CD8-positive, alpha-beta memory T cell (primary cell): ENCODE measurements at regions not wholly inside any gene's neighbourhood (a gene's known extent, or its start where the extent isn't known, plus 50 kb on each side); places are given as distances from the start of the nearest gene placed in this dataset.

Experiments
- CTCF ChIA-PET: fragments of 350-600 bp; sonication (Branson Sonifier 250); formaldehyde crosslinking; loops from one replicate; lab custom pipeline; 2021; ENCODE audit warnings: antibody characterized with exemption; lab: Charles Lee
- POLR2A ChIA-PET: fragments of 350-600 bp; sonication (Branson Sonifier 250); formaldehyde crosslinking; loops from one replicate; lab custom pipeline; 2021; ENCODE audit warnings: antibody characterized with exemption; lab: Charles Lee
- DNase-seq, 5 donors: peaks; one replicate each; pipeline versions ENCODE4 v3.0.0 to v3.0.0-alpha.2; 2020 to 2022; ENCODE audit warnings: mixed read lengths in 1 of 5
- H3K27ac ChIP-seq: one replicate; pipeline ENCODE4 v1.7.0; 2013; ENCODE audit warnings: low read depth, mild to moderate bottlenecking, low read length, moderate library complexity
- H3K27me3 ChIP-seq: 2 replicates; pipeline ENCODE4 v1.7.0; 2013; ENCODE audit warnings: low read length, mild to moderate bottlenecking; ENCODE audit not compliant: insufficient read depth, poor library complexity, severe bottlenecking
- H3K36me3 ChIP-seq: 2 replicates; pipeline ENCODE4 v1.7.0; 2013; ENCODE audit warnings: mild to moderate bottlenecking, low read length, moderate library complexity; ENCODE audit not compliant: insufficient read depth
- H3K4me1 ChIP-seq: 2 replicates; pipeline ENCODE4 v1.7.0; 2013; ENCODE audit warnings: mild to moderate bottlenecking, low read length, moderate library complexity; ENCODE audit not compliant: insufficient read depth
- H3K4me3 ChIP-seq: 2 replicates; pipeline ENCODE4 v1.7.0; 2013; ENCODE audit warnings: mild to moderate bottlenecking, low read length
- H3K9me3 ChIP-seq: 2 replicates; pipeline ENCODE4 v1.7.0; 2013; ENCODE audit warnings: mild to moderate bottlenecking, low read length
- H3K27ac Mint-ChIP-seq, 8 donors: one replicate each; pipeline ENCODE4 v1.8.0; 2020 to 2021; ENCODE audit warnings: mixed read lengths in 8 of 8, mild to moderate bottlenecking in 6 of 8, inconsistent platforms in 3 of 8, moderate library complexity in 3 of 8
- H3K27me3 Mint-ChIP-seq, 2 donors: one replicate each; pipeline ENCODE4 v1.8.0; 2020 to 2021; ENCODE audit warnings: mixed read lengths in 2 of 2, mild to moderate bottlenecking in 1 of 2, moderate library complexity in 1 of 2
- H3K36me3 Mint-ChIP-seq, 3 donors: one replicate each; pipeline ENCODE4 v1.8.0; 2020 to 2021; ENCODE audit warnings: mixed read lengths in 3 of 3, inconsistent platforms in 1 of 3, mild to moderate bottlenecking in 1 of 3
- H3K4me1 Mint-ChIP-seq, 3 donors: one replicate each; pipeline ENCODE4 v1.8.0; 2020 to 2021; ENCODE audit warnings: mixed read lengths in 3 of 3, inconsistent platforms in 1 of 3, mild to moderate bottlenecking in 1 of 3
- H3K4me3 Mint-ChIP-seq, 7 donors: one replicate each; pipeline ENCODE4 v1.8.0; 2020 to 2021; ENCODE audit warnings: mixed read lengths in 7 of 7, mild to moderate bottlenecking in 6 of 7, moderate library complexity in 4 of 7, inconsistent platforms in 2 of 7
- H3K9me3 Mint-ChIP-seq, 5 donors: one replicate each; pipeline ENCODE4 v1.8.0; 2020 to 2022; ENCODE audit warnings: mixed read lengths in 5 of 5, mild to moderate bottlenecking in 3 of 5, moderate library complexity in 2 of 5, inconsistent platforms in 1 of 5

DNA sequence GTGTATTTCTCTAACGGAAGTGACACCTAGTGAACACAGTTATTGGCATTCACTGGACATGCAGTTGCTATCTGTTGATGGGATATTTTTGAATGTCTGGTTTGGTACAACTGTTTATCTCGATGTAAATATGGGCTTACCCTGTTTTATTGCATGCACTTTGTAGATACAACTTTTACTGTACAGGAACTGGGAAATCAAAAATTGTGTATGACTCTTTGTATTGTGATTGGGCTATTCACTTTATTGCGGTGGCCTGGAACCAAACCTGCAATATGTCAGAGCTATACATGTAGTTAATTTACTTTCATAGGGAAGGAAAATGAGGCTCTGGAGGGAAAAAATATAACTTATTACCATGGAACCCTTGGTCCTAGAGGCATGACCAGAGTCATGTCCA lies 380.7 kb upstream of the KIRREL3 start:
- H3K36me3 ChIP-seq = no peaks in the 10 kb centered on the region
- no peak overlapping the region for H3K4me3 Mint-ChIP-seq

DNA sequence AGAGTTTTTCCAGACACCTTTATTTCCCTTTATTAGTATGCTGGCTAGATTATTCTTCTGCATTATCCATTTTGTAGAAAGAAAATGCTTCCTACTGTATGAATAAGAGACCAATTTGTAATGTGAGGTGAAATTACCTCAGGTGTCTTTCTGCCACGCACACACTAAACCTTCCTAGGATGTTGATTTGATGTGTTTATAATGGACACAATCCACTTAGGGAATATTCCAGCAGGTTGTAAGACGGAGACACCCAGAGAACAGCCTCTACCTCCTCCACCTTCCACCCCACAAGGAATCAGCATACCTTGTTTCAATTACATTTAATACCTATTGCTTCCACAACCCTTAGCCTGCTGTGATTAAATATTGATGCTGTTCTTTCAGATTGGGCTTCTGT lies 379.1 kb upstream of the KIRREL3 start:
- H3K27me3 ChIP-seq = no peaks in the 10 kb centered on the region
- POLR2A ChIA-PET = no interaction called here
- Mint-ChIP-seq H3K27me3 (no peaks in the 10 kb centered on the region), H3K36me3 (no peaks in the 10 kb centered on the region), H3K27ac (no peak overlapping the region), H3K9me3 (no peaks in the 10 kb centered on the region), H3K4me3 (no peak overlapping the region), H3K4me1 (no peaks in the 10 kb centered on the region)
- DNase-seq = no peak
- CTCF ChIA-PET = no interaction called here
- no peak overlapping the region for H3K27ac ChIP-seq
- H3K36me3 ChIP-seq = no peaks in the 10 kb centered on the region
- H3K9me3 ChIP-seq = no peaks in the 10 kb centered on the region
- no peaks in the 10 kb centered on the region for H3K4me1 ChIP-seq
- no peak overlapping the region for H3K4me3 ChIP-seq

More for the DNA sequence above, 380.7 kb upstream of the KIRREL3 start:
- H3K36me3 Mint-ChIP-seq = no peaks in the 10 kb centered on the region
- no peak for DNase-seq
- ChIA-PET POLR2A (no interaction called here), CTCF (no interaction called here)
- no peak overlapping the region for H3K27ac Mint-ChIP-seq
- Histone ChIP-seq H3K9me3 (no peaks in the 10 kb centered on the region), H3K4me3 (no peak overlapping the region), H3K4me1 (no peaks in the 10 kb centered on the region), H3K27ac (no peak overlapping the region), H3K27me3 (no peaks in the 10 kb centered on the region)
- H3K27me3 Mint-ChIP-seq = no peaks in the 10 kb centered on the region
- H3K9me3 Mint-ChIP-seq = no peaks in the 10 kb centered on the region
- no peaks in the 10 kb centered on the region for H3K4me1 Mint-ChIP-seq

- CTCF ChIA-PET = interaction anchor here (1.7 kb wide), 1 partner anchor 27 kb away, joined by 3 read pairs; no protein-coding TSS in a partner anchor
- H3K4me3 Mint-ChIP-seq = no peak overlapping the region
- H3K9me3 Mint-ChIP-seq = peaks cover 0 to 3% (median 0%) of the 10 kb centered on the region in 5 donors
- H3K27ac ChIP-seq = no peak overlapping the region
- no peaks in the 10 kb centered on the region for H3K4me1 ChIP-seq
- H3K9me3 ChIP-seq = no peaks in the 10 kb centered on the region
- H3K36me3 ChIP-seq = no peaks in the 10 kb centered on the region
- no peaks in the 10 kb centered on the region for H3K36me3 Mint-ChIP-seq
- POLR2A ChIA-PET = no interaction called here
- no peaks in the 10 kb centered on the region for H3K27me3 ChIP-seq
- no peak for DNase-seq
- H3K4me3 ChIP-seq = no peak overlapping the region
- H3K4me1 Mint-ChIP-seq = no peaks in the 10 kb centered on the region
- no peak overlapping the region for H3K27ac Mint-ChIP-seq
- H3K27me3 Mint-ChIP-seq = no peaks in the 10 kb centered on the region
Observed at GRCh38 chr11:127376301-127376700, 375.7 kb upstream of the KIRREL3 start.

- H3K4me3 Mint-ChIP-seq = no peak overlapping the region
- peaks cover 0 to 3% (median 0%) of the 10 kb centered on the region in 5 donors for H3K9me3 Mint-ChIP-seq
- Histone ChIP-seq H3K27me3 (no peaks in the 10 kb centered on the region), H3K9me3 (no peaks in the 10 kb centered on the region), H3K4me3 (no peak overlapping the region), H3K4me1 (no peaks in the 10 kb centered on the region), H3K27ac (no peak overlapping the region), H3K36me3 (no peaks in the 10 kb centered on the region)
- DNase-seq = no peak
- POLR2A ChIA-PET = no interaction called here
- no peak overlapping the region for H3K27ac Mint-ChIP-seq
- no peaks in the 10 kb centered on the region for H3K4me1 Mint-ChIP-seq
- H3K27me3 Mint-ChIP-seq = no peaks in the 10 kb centered on the region
- no peaks in the 10 kb centered on the region for H3K36me3 Mint-ChIP-seq
- CTCF ChIA-PET = no interaction called here
Observed at GRCh38 chr11:127369356-127369755, 368.8 kb upstream of the KIRREL3 start.

DNA sequence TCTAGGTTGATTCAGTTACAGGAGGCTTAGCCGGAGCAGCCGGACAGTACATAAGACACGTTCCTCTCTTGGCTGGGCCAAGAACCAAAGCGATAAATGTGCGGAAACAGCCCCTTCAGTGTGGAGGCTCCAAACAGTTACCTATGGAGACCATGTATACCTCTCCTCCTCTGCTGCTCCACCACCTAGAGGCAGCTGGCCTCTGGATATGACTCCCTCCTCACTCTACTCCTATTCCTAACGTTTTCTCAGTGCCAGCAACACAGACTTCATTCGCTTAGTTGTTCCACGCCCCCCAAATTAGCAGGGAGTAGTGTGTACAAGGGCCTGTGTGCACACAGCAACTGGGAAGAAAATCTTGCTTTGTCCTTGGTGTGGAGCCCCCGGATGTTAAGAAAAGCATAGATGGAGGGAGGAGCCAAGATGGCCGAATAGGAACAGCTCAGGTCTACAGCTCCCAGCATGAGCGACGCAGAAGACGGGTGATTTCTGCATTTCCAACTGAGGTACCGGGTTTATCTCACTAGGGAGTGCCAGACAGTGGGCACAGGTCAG lies 362.3 kb upstream of the KIRREL3 start:
- POLR2A ChIA-PET = no interaction called here
- no peaks in the 10 kb centered on the region for H3K4me1 ChIP-seq
- no peaks in the 10 kb centered on the region for H3K27me3 ChIP-seq
- no peak overlapping the region for H3K27ac Mint-ChIP-seq
- no peak overlapping the region for H3K4me3 Mint-ChIP-seq
- H3K9me3 Mint-ChIP-seq = peaks cover 0 to 3% (median 3%) of the 10 kb centered on the region in 5 donors
- H3K9me3 ChIP-seq = no peaks in the 10 kb centered on the region
- no peaks in the 10 kb centered on the region for H3K36me3 ChIP-seq
- peaks cover 0 to 3% of the 10 kb centered on the region in 2 donors for H3K27me3 Mint-ChIP-seq
- CTCF ChIA-PET = no interaction called here
- no peaks in the 10 kb centered on the region for H3K4me1 Mint-ChIP-seq
- H3K36me3 Mint-ChIP-seq = no peaks in the 10 kb centered on the region
- DNase-seq = no peak
- no peak overlapping the region for H3K27ac ChIP-seq
- H3K4me3 ChIP-seq = no peak overlapping the region

DNA sequence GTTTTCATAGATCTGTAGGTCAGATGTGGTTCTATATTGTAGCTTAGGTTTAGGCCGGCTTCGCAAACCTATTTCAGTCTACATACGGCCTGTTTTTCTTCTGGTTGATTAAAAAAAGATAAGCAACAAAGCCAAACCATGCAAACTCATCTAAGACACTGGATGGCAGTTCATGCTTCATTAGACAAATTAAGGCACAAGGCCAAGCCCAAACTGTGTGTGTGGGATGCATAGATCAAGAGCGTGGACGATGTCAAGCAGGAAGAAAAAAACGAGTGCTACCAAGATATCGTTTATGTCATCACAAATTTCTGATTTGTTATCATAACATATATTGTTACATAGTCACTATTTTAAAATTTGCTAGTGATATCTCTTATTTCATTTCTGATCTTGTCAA lies 357.6 kb upstream of the KIRREL3 start:
- H3K4me1 ChIP-seq = no peaks in the 10 kb centered on the region
- H3K9me3 ChIP-seq = no peaks in the 10 kb centered on the region
- H3K4me1 Mint-ChIP-seq = no peaks in the 10 kb centered on the region
- peaks cover 3 to 6% (median 3%) of the 10 kb centered on the region in 5 donors for H3K9me3 Mint-ChIP-seq
- no peaks in the 10 kb centered on the region for H3K36me3 Mint-ChIP-seq
- no peak overlapping the region for H3K27ac ChIP-seq
- peaks cover 0 to 3% of the 10 kb centered on the region in 2 donors for H3K27me3 Mint-ChIP-seq
- H3K4me3 Mint-ChIP-seq = no peak overlapping the region
- H3K27me3 ChIP-seq = no peaks in the 10 kb centered on the region
- ChIA-PET POLR2A (no interaction called here), CTCF (no interaction called here)
- no peak overlapping the region for H3K27ac Mint-ChIP-seq
- no peak for DNase-seq
- no peaks in the 10 kb centered on the region for H3K36me3 ChIP-seq
- H3K4me3 ChIP-seq = no peak overlapping the region

- H3K4me3 ChIP-seq = no peak overlapping the region
- Mint-ChIP-seq H3K4me3 (no peak overlapping the region), H3K4me1 (no peaks in the 10 kb centered on the region), H3K27me3 (no peaks in the 10 kb centered on the region), H3K36me3 (no peaks in the 10 kb centered on the region), H3K9me3 (peaks cover 0 to 10% (median 5%) of the 10 kb centered on the region in 5 donors), H3K27ac (no peak overlapping the region)
- H3K27me3 ChIP-seq = no peaks in the 10 kb centered on the region
- no peak for DNase-seq
- H3K9me3 ChIP-seq = no peaks in the 10 kb centered on the region
- CTCF ChIA-PET = no interaction called here
- H3K27ac ChIP-seq = no peak overlapping the region
- H3K36me3 ChIP-seq = no peaks in the 10 kb centered on the region
- H3K4me1 ChIP-seq = no peaks in the 10 kb centered on the region
- POLR2A ChIA-PET = no interaction called here
Observed at GRCh38 chr11:127350476-127350875, 349.9 kb upstream of the KIRREL3 start.

GRCh38 chr11:127345819-127346459 lies 345.4 kb upstream of the KIRREL3 start:
- ChIA-PET POLR2A (no interaction called here), CTCF (no interaction called here)
- H3K4me3 ChIP-seq = no peak overlapping the region
- no peak overlapping the region for H3K4me3 Mint-ChIP-seq
- H3K4me1 Mint-ChIP-seq = no peaks in the 10 kb centered on the region
- no peak overlapping the region for H3K27ac ChIP-seq
- H3K27ac Mint-ChIP-seq = no peak overlapping the region
- H3K36me3 Mint-ChIP-seq = no peaks in the 10 kb centered on the region
- DNase-seq = no peak
- no peaks in the 10 kb centered on the region for H3K27me3 Mint-ChIP-seq
- H3K36me3 ChIP-seq = no peaks in the 10 kb centered on the region
- no peaks in the 10 kb centered on the region for H3K27me3 ChIP-seq
- H3K4me1 ChIP-seq = no peaks in the 10 kb centered on the region
- H3K9me3 Mint-ChIP-seq = peaks cover 0 to 8% (median 5%) of the 10 kb centered on the region in 5 donors
- no peaks in the 10 kb centered on the region for H3K9me3 ChIP-seq
